ENCODE measurements at regions not wholly inside any gene's neighbourhood (a gene's known extent, or its start where the extent isn't known, plus 50 kb on each side); places are given as distances from the start of the nearest gene placed in this dataset.

DNA sequence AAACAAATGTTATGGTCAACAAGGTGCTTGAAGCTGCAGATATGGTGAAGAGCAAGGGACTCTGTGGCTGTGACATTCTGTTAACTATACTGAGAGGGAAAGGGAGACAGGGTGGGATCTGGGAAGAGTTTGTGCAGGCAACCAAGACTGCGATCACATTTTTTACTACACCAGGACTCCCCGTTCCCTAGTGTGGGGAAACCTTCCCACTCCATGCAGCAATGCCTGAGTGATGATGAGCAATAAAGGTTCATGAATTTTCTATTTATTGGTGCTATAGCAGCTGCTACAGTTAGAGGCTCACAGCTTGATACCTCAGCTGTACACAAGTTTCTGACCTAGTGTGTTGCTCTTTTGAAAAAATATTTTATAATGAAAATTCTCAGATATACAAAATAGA, 160.9 kb upstream of the SGO1 start (continued):
- TF ChIP-seq ZBTB7A (tag by site-specific recombination; IDR thresholded peaks at IDR 0.05; ENCODE audit: low read depth) (no peak), KLF8 (tag by site-specific recombination; IDR thresholded peaks at IDR 0.05) (no peak), ZNF174 (tag by site-specific recombination; IDR thresholded peaks at IDR 0.05) (no peak), ZNF202 (tag by site-specific recombination; IDR thresholded peaks at IDR 0.05; ENCODE audit: borderline replicate concordance) (no peak), ZNF707 (tag by site-specific recombination; IDR thresholded peaks at IDR 0.05) (no peak)
- TF ChIP-seq, protein P1, sequence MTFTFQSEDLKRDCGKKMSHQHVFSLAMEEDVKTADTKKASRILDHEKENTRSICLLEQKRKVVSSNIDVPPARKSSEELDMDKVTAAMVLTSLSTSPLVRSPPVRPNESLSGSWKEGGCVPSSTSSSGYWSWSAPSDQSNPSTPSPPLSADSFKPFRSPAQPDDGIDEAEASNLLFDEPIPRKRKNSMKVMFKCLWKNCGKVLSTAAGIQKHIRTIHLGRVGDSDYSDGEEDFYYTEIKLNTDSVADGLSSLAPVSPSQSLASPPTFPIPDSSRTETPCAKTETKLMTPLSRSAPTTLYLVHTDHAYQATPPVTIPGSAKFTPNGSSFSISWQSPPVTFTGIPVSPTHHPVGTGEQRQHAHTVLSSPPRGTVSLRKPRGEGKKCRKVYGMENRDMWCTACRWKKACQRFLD (tag by site-specific recombination; IDR thresholded peaks at IDR 0.05): no peak

DNA sequence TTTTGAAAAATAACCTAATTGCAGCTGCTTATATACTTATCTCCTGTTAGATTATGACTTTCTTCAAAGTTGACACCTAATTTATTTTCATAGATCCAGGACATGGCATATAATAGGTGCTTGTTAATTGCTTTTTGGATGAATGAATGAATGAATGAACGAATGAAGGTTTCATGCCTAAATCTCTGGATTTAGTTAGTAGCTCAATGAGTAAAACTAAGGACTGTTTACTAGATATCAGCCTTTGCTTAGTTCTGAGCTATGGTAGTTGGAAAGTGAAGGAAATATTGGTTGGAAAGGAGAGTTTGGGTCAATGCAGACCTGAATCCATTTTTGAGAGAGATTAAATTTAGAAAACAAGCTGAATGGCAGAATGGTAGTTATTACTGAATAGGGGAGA, 160.4 kb upstream of the SGO1 start:
- H3K4me1 ChIP-seq (ENCODE audit: control insufficient read depth, insufficient read depth, low read length): no peaks in the 10 kb centered on the region

DNA sequence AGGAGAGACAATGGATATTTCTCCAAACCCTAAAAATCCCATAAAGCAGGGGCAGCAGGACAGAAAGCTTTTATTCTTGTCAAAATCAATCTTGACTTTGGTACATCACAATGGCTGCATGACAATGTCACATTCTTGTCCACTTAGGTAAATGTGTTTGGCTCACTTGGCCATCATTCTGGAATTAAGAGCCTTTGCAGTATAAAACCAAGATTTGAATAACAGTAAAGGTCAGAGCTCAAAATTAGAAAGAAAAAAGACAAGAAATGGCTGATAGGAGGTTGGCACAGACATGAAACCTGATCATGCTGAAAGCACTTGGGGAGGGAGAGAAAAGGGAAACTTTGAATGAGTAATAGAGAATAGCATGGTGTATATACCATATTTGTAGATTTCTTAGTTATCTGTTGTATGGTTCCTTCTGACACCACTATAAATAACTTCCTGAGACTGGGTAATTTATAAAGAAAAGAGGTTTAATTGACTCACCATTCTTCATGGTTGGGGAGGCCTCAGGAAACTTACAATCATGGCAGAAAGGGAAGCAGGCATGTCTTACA, 158.5 kb upstream of the SGO1 start:
- ChIA-PET POLR2A (no interaction called here), CTCF (no interaction called here)
- Histone ChIP-seq H3K36me3 (ENCODE audit: control insufficient read depth in 2 of 2, insufficient read depth in 1 of 2, low read length in 2 of 2) (no peaks in the 10 kb centered on the region), H3K9me3 (ENCODE audit: control insufficient read depth, insufficient read depth, low read depth, low read length) (no peaks in the 10 kb centered on the region), H3K27ac (ENCODE audit: extremely low read depth, low read depth, low read length) (no peak overlapping the region), H3K4me1 (ENCODE audit: control insufficient read depth, insufficient read depth, low read length) (no peaks in the 10 kb centered on the region), H3K4me3 (ENCODE audit: low read depth, low read length) (no peak overlapping the region)
- TF ChIP-seq ZNF610 (tag by site-specific recombination; IDR thresholded peaks at IDR 0.05; ENCODE audit: borderline replicate concordance): no peak
- no peak for TF ChIP-seq ZNF10 (tag by site-specific recombination; IDR thresholded peaks at IDR 0.05)
- no peak for TF ChIP-seq MYNN (tag by site-specific recombination; IDR thresholded peaks at IDR 0.05; ENCODE audit: borderline replicate concordance)
- no peak for TF ChIP-seq ZNF311 (tag by site-specific recombination; IDR thresholded peaks at IDR 0.05; ENCODE audit: borderline replicate concordance)
- no peak for TF ChIP-seq ZSCAN16 (tag by site-specific recombination; IDR thresholded peaks at IDR 0.05)
- no peak for TF ChIP-seq ZNF555 (tag by site-specific recombination; conservative IDR thresholded peaks at IDR 0.05)
- TF ChIP-seq ZNF423 (tag by site-specific recombination; IDR thresholded peaks at IDR 0.05): no peak
- TF ChIP-seq, protein P2, sequence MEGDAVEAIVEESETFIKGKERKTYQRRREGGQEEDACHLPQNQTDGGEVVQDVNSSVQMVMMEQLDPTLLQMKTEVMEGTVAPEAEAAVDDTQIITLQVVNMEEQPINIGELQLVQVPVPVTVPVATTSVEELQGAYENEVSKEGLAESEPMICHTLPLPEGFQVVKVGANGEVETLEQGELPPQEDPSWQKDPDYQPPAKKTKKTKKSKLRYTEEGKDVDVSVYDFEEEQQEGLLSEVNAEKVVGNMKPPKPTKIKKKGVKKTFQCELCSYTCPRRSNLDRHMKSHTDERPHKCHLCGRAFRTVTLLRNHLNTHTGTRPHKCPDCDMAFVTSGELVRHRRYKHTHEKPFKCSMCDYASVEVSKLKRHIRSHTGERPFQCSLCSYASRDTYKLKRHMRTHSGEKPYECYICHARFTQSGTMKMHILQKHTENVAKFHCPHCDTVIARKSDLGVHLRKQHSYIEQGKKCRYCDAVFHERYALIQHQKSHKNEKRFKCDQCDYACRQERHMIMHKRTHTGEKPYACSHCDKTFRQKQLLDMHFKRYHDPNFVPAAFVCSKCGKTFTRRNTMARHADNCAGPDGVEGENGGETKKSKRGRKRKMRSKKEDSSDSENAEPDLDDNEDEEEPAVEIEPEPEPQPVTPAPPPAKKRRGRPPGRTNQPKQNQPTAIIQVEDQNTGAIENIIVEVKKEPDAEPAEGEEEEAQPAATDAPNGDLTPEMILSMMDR (tag by site-specific recombination; IDR thresholded peaks at IDR 0.05): no peak
- no peak for TF ChIP-seq ZNF121 (tag by site-specific recombination; IDR thresholded peaks at IDR 0.05)
- TF ChIP-seq ZNF132 (tag by site-specific recombination; IDR thresholded peaks at IDR 0.05; ENCODE audit: borderline replicate concordance): no peak
- TF ChIP-seq ZNF112 (tag by site-specific recombination; IDR thresholded peaks at IDR 0.05): no peak
- no peak for TF ChIP-seq SP2 (tag by site-specific recombination; IDR thresholded peaks at IDR 0.05)
- no peak for TF ChIP-seq ZNF785 (tag by site-specific recombination; IDR thresholded peaks at IDR 0.05)
- TF ChIP-seq ZNF777 (tag by site-specific recombination; IDR thresholded peaks at IDR 0.05; ENCODE audit: borderline replicate concordance): no peak
- no peak for TF ChIP-seq GLI4 (tag by site-specific recombination; IDR thresholded peaks at IDR 0.05)
- no peak for TF ChIP-seq ZNF621 (tag by site-specific recombination; IDR thresholded peaks at IDR 0.05)

More for the DNA sequence above, 160.4 kb upstream of the SGO1 start:
- POLR2A ChIA-PET: no interaction called here
- no peaks in the 10 kb centered on the region for H3K36me3 ChIP-seq (ENCODE audit: control insufficient read depth in 2 of 2, insufficient read depth in 1 of 2, low read length in 2 of 2)
- CTCF ChIA-PET: interaction anchor here (0.5 kb wide), 1 partner anchor 15 kb away, joined by 3 read pairs; no protein-coding TSS in a partner anchor
- no peaks in the 10 kb centered on the region for H3K9me3 ChIP-seq (ENCODE audit: control insufficient read depth, insufficient read depth, low read depth, low read length)
- TF ChIP-seq ZNF558 (tag by site-specific recombination; IDR thresholded peaks at IDR 0.05) (no peak), OVOL3 (tag by site-specific recombination; IDR thresholded peaks at IDR 0.05) (no peak), ZNF76 (tag by site-specific recombination; IDR thresholded peaks at IDR 0.05; ENCODE audit: borderline replicate concordance, low read depth) (no peak), ZSCAN16 (tag by site-specific recombination; IDR thresholded peaks at IDR 0.05) (no peak), ZNF747 (tag by site-specific recombination; IDR thresholded peaks at IDR 0.05) (no peak), ZNF391 (tag by site-specific recombination; IDR thresholded peaks at IDR 0.05; ENCODE audit: borderline replicate concordance, low read depth) (no peak)
- TF ChIP-seq, protein P3, sequence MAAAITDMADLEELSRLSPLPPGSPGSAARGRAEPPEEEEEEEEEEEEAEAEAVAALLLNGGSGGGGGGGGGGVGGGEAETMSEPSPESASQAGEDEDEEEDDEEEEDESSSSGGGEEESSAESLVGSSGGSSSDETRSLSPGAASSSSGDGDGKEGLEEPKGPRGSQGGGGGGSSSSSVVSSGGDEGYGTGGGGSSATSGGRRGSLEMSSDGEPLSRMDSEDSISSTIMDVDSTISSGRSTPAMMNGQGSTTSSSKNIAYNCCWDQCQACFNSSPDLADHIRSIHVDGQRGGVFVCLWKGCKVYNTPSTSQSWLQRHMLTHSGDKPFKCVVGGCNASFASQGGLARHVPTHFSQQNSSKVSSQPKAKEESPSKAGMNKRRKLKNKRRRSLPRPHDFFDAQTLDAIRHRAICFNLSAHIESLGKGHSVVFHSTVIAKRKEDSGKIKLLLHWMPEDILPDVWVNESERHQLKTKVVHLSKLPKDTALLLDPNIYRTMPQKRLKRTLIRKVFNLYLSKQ (tag by site-specific recombination; IDR thresholded peaks at IDR 0.05; ENCODE audit: borderline replicate concordance): no peak
- TF ChIP-seq, protein P4, sequence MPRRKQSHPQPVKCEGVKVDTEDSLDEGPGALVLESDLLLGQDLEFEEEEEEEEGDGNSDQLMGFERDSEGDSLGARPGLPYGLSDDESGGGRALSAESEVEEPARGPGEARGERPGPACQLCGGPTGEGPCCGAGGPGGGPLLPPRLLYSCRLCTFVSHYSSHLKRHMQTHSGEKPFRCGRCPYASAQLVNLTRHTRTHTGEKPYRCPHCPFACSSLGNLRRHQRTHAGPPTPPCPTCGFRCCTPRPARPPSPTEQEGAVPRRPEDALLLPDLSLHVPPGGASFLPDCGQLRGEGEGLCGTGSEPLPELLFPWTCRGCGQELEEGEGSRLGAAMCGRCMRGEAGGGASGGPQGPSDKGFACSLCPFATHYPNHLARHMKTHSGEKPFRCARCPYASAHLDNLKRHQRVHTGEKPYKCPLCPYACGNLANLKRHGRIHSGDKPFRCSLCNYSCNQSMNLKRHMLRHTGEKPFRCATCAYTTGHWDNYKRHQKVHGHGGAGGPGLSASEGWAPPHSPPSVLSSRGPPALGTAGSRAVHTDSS (tag by site-specific recombination; IDR thresholded peaks at IDR 0.05): no peak
- no peak overlapping the region for H3K27ac ChIP-seq (ENCODE audit: extremely low read depth, low read depth, low read length)
- H3K4me3 ChIP-seq (ENCODE audit: low read depth, low read length): no peak overlapping the region
